ENCODE measurements at regions not wholly inside any gene's neighbourhood (a gene's known extent, or its start where the extent isn't known, plus 50 kb on each side); places are given as distances from the start of the nearest gene placed in this dataset.
"Not testable (repeated sequence)": the region's sequence is repeated elsewhere in the genome, so short reads cannot be mapped to it uniquely, and the experiment has no call there.

DNA sequence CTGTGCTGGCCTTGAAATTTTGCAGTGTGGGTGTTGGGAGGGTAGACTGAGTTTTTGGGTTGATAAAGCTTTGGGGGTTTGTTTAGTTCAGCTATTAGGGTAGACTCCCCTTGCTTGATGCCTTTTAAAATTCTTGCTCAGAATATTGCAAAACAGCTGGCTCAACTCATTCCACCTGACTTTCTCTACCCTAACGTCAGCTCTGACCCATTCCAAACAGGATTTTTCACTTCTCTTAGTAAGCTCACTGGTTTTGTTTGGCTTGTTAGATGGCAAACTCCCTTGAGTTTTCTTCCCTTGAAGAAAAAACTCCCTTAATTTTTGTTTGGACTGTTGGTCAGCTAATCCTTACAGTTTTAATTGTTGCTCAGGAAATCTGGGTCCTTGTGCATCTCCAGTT lies 195.1 kb upstream of the DTNA start:
- Histone ChIP-seq H3K27me3 (no peaks in the 10 kb centered on the region), H3K4me3 (ENCODE audit: low read depth, low read length) (no peak overlapping the region), H3K4me1 (no peaks in the 10 kb centered on the region), H3K36me3 (no peaks in the 10 kb centered on the region), H3K9me3 (no peaks in the 10 kb centered on the region)
- DNase-seq = no peak
- TF ChIP-seq, protein P1, sequence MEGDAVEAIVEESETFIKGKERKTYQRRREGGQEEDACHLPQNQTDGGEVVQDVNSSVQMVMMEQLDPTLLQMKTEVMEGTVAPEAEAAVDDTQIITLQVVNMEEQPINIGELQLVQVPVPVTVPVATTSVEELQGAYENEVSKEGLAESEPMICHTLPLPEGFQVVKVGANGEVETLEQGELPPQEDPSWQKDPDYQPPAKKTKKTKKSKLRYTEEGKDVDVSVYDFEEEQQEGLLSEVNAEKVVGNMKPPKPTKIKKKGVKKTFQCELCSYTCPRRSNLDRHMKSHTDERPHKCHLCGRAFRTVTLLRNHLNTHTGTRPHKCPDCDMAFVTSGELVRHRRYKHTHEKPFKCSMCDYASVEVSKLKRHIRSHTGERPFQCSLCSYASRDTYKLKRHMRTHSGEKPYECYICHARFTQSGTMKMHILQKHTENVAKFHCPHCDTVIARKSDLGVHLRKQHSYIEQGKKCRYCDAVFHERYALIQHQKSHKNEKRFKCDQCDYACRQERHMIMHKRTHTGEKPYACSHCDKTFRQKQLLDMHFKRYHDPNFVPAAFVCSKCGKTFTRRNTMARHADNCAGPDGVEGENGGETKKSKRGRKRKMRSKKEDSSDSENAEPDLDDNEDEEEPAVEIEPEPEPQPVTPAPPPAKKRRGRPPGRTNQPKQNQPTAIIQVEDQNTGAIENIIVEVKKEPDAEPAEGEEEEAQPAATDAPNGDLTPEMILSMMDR (IDR thresholded peaks at IDR 0.05; ENCODE audit: low read depth, low read length) = no peak

DNA sequence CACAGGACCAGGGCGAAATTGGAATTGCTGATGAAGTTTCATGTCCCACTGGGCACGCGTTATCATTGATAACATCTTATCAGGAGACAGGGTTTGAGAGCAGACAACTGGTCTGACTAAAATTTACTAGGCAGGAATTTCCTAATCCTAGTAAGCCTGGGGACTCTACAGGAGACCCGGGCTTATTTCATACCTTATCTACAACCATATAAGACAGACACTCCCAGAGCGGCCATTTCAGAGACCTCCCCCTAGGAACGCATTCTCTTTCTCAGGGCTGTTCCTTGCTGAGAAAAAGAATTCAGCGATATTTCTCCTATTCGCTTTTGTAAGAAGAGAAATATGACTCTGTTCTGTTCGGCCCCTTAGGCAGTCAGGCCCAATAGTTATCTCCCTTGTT lies 193.7 kb upstream of the DTNA start:
- not testable (repeated sequence) for H3K36me3 ChIP-seq; DNase-seq; H3K4me1 ChIP-seq; H3K9me3 ChIP-seq; H3K27me3 ChIP-seq; H3K4me3 ChIP-seq (ENCODE audit: low read depth, low read length)

DNA sequence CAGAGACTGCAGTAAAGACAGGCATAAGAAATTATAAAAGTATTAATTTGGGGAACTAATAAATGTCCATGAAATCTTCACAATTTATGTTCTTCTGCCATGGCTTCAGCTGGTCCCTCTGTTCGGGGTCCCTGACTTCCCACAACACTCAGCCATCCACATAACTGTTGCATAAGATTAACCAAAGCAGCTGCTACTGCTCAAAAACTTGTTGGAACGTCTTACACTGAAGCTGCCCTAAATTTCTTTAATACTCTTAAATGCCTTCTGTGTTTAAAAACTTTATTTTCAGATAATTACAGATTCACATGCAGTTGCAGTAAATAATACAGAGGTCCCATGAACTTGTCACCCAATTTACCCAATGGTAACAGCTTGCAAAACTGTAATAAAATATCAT lies 193.1 kb upstream of the DTNA start:
- not testable (repeated sequence) for H3K4me3 ChIP-seq (ENCODE audit: low read depth, low read length); DNase-seq

DNA sequence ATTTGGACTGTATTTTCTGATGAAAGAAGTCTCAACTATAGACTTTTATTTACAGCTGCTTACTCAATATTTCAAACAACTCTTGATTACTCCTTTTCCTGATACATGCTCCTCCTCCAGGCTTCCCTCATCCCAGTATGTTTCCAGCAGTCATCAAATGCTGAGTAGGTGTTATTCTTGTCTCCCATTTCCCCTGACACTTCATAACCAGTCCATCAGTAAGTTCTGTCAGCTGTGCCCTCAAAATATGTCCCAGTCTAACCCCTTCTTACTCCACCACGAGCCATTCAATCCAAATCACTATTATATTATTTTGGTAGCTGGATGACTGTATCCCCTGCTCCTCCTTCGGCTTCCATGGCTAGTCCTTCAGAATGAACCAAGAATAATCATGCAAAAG lies 189.1 kb upstream of the DTNA start:
- H3K9me3 ChIP-seq = no peaks in the 10 kb centered on the region
- no peak for DNase-seq
- no peaks in the 10 kb centered on the region; the same call in 1 of the 2 replicates for H3K27me3 ChIP-seq
- TF ChIP-seq, protein P1 (IDR thresholded peaks at IDR 0.05; ENCODE audit: low read depth, low read length) = no peak
- H3K4me3 ChIP-seq (ENCODE audit: low read depth, low read length) = no peak overlapping the region
- H3K36me3 ChIP-seq = no peaks in the 10 kb centered on the region
- no peaks in the 10 kb centered on the region for H3K4me1 ChIP-seq

More for the DNA sequence above, 193.1 kb upstream of the DTNA start:
- H3K27me3 ChIP-seq, H3K36me3 ChIP-seq, H3K4me1 ChIP-seq, H3K9me3 ChIP-seq: not testable (repeated sequence)

DNA sequence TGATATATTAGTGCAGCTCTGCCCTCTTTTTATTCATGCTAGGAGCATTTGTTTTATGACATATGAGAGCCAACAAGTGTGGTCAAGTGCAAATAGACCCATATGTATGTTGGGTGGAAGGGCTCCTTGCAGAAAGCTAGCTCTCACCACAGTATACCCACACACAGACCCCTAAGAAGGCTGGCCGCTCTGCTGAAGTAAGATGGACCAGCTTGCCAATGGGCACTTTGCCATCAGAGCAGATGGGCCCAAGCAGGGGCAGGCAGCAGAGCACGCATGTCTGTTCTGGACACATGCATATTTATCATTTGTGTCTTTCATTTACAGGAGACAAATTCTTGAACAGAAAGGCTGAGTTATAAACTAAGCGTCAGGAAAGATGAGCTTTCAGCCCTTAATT lies 187.5 kb upstream of the DTNA start:
- H3K4me1 ChIP-seq = no peaks in the 10 kb centered on the region
- H3K27me3 ChIP-seq = no peaks in the 10 kb centered on the region; the same call in 1 of the 2 replicates
- TF ChIP-seq, protein P1 (IDR thresholded peaks at IDR 0.05; ENCODE audit: low read depth, low read length) = no peak
- no peak for DNase-seq
- H3K9me3 ChIP-seq = no peaks in the 10 kb centered on the region
- H3K36me3 ChIP-seq = no peaks in the 10 kb centered on the region
- H3K4me3 ChIP-seq (ENCODE audit: low read depth, low read length) = no peak overlapping the region

DNA sequence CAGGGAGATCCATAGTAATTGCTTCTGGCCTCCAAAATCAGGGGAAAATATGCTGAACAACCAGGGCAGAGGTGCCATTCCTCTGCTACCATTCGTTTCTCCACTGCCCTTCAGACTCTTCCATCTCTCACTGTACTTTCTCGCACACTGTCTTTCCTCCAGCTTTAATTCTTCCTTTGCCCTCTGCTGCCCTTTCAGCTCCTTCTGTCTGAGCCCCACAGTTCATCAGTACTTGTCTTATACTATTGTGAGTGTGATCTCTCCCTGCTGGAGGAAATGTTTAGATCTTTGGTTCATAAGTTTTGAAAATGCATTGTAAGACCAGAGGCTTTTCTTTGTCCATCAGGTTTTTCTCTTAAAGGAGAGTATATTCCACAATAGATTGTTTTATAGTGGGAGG lies 184.9 kb upstream of the DTNA start:
- Histone ChIP-seq H3K4me3 (ENCODE audit: low read depth, low read length) (no peak overlapping the region), H3K4me1 (no peaks in the 10 kb centered on the region), H3K36me3 (no peaks in the 10 kb centered on the region), H3K9me3 (no peaks in the 10 kb centered on the region), H3K27me3 (no peaks in the 10 kb centered on the region; the same call in 1 of the 2 replicates)
- DNase-seq = no peak
- TF ChIP-seq, protein P1 (IDR thresholded peaks at IDR 0.05; ENCODE audit: low read depth, low read length) = no peak

DNA sequence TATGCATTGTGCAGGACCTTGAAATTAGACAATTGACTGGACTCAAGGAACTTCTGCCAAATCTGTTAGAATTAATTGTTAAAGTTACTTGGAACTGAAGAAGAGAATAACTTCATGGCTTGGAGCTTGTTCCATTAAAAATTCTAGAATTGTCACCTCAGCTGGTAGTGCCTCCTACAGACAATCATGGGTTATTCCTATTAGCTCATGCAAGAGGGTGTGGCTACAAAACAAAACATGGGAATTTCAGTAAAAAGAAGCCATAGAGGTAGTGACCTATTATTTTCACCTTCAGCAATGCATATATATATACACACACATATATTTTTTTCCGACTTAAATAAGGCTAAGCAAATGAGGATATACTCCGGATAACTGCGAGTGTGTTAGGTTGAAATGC lies 181.9 kb upstream of the DTNA start:
- no peaks in the 10 kb centered on the region for H3K9me3 ChIP-seq
- TF ChIP-seq, protein P1 (IDR thresholded peaks at IDR 0.05; ENCODE audit: low read depth, low read length) = no peak
- no peak overlapping the region for H3K4me3 ChIP-seq (ENCODE audit: low read depth, low read length)
- no peaks in the 10 kb centered on the region for H3K36me3 ChIP-seq
- H3K4me1 ChIP-seq = no peaks in the 10 kb centered on the region
- DNase-seq = no peak
- no peaks in the 10 kb centered on the region; the same call in 1 of the 2 replicates for H3K27me3 ChIP-seq

All from BE2C (cell line).